ENCODE measurements at regions not wholly inside any gene's neighbourhood (a gene's known extent, or its start where the extent isn't known, plus 50 kb on each side); places are given as distances from the start of the nearest gene placed in this dataset.

- no peak for TF ChIP-seq POLR2A (IDR thresholded peaks at IDR 0.05)
- no peak for TF ChIP-seq CTCF (IDR thresholded peaks at IDR 0.05 in 8 of 11, conservative IDR thresholded peaks at IDR 0.05 in 3 of 11)
These were observed 145.3 kb upstream of the SLC35G4 start for GRCh38 chr18:11464129-11464528.
